ENCODE measurements at regions not wholly inside any gene's neighbourhood (a gene's known extent, or its start where the extent isn't known, plus 50 kb on each side); places are given as distances from the start of the nearest gene placed in this dataset.

GRCh38 chr6:137343241-137343640 is 124.1 kb upstream of the IFNGR1 start:
- TF ChIP-seq POLR2A (IDR thresholded peaks at IDR 0.05) (no peak), CTCF (IDR thresholded peaks at IDR 0.05) (no peak)

Data from thyroid gland (tissue), 4 donors.